ENCODE measurements at regions not wholly inside any gene's neighbourhood (a gene's known extent, or its start where the extent isn't known, plus 50 kb on each side); places are given as distances from the start of the nearest gene placed in this dataset.

DNA sequence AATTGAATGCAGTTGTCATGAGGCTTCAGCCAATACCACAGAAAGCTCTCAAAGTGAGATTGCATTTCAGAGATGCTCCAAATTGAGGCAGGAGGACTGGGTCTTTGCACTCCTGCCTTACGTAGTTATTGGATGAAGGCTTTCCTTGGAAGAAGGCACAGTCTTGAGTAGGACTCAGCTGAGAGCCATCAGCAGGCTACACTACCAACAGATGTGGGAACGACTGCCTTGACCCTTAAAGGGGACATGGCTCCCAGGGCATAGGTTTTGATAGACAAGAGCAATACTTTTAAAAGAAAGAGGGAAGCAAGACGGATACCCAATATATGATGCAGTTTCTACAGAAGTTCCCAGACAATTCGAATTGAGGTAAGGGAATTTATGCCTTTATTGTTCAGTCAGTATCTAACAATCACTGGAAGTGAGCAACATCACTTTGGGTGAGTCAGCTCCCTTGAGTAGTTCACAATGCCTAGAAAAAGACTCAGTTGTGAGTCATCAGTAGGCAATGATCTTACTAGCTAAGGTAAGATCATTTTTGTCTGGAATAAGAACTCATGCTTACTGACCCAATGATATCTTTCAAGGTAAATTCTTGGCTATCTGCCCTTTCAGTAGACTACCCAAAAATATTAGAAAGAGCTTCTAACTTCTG is 390.8 kb downstream of the GJA1 start:
- DNase-seq (ENCODE audit: low spot score): no peak

DNA sequence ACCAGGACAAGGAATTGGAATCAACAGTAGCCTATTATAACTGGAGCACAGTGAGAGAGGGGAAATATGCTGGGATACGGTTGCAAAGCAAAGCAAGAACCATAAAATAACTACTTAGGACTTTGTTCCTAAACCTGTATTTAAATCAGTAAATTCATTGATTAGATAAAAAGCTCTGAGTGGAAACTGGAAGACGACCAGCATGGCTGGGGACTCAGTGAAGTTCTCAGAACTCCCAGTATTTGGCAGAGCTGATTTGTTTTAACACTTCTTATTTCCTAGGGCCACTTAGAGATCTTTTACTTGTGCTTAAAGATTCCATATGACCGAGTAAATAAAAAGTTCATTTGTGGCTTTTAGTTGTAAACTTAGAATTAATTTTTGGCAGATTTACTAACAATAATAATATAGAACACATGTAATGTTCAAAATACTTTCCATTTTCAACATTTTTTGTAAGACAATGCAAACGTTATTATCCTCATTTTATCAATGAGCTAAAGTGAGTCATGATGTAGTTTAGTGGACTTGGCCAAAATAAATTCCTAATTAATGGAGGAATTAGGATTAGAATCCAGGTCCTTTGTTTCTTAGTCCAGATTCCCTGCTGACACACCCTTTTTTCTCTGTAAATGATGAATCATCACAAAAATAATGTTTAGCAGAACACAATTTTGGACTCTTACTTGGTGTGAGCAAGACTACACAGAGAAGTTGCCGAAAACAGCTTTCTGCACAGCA is 392.9 kb downstream of the GJA1 start:
- no peak for DNase-seq (ENCODE audit: low spot score)

DNA sequence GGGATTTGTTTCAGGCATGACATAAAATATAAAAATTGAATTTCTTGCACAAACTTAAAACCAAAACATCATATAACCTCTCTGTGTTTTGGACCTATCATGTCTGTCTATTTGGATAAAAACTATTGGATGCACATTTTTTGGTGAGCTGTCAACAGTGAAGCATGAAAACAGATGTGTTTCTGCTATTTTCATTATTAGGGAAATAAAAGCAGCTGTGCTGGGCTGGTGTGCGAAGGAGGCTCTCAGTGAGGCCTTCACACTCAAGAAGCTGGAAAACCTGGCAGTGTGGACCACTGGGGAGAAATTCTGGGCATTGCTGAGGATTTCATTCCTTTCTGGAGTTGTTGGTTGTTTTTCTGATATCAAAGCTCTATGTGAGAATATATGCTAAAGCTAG is 395.3 kb downstream of the GJA1 start:
- no peak for DNase-seq (ENCODE audit: low spot score)

DNA sequence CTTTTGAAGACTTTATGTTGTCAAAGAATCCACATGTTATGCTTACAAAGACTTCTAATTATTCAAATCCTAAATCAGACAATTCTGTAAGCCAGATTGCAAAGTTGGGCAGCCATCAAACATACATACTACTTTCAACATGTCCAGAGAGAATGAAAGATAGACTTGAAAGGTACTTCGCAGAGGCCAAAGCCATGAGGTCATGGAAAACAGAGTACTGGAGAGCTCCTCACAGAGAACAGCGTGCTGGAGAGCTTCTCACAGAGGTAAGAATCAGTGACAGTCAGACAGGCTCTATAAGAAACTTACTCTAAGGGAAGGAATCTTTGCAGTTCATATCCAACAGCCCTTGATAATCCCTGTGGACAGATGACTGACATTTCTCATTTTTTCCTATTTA is 400.2 kb downstream of the GJA1 start:
- DNase-seq (ENCODE audit: low spot score): no peak

DNA sequence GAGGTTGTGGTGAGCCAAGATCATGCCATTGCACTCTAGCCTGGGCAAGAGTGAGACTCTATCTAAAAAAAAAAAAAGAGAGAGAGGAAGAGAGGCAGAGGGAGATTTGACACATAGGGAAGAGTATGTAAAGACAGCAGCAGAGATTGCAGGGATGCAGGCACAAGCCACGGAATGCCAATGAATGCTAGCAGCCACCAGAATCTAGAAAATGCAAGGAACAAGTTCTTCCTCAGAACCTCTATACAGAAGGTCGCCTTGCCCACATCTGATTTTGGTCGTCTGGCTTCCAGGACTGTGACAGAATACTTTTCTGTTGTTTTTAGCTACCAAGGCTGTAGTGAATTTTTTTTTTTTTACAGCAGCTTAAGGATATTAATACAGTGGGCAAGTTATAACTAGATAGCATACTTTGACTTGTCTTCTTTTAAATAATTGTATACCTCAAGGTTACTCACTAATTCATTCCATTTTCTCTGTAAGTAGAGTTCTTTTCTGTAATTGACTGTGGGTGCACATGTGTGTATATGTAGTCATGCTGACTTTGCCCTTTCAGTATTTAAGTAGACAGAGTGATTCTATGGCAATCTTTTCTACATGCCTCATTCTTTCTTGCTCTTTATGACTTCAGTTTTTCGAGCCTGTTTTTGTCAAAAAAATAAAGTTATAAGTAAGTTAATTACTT is 402.2 kb downstream of the GJA1 start:
- no peak for DNase-seq (ENCODE audit: low spot score)

DNA sequence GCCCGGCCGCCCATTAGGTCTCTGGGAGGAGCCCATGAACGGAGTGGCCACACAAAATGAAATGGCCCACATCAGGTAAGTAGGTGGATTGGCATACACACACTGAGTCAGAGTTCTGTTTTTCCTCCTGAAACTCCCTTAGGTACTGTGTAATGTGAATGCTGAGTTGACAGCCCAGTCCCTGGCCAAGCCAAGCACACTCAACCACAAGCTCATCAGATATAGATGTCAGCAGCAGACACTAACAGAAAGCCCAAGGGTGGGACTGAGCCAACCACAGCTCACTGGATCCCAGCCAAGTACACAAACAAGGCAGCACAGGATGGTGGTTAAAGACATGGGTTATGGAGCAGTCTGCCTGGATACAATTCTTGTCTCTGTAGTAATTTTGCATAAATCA is 403.4 kb downstream of the GJA1 start:
- no peak for DNase-seq (ENCODE audit: low spot score)

DNA sequence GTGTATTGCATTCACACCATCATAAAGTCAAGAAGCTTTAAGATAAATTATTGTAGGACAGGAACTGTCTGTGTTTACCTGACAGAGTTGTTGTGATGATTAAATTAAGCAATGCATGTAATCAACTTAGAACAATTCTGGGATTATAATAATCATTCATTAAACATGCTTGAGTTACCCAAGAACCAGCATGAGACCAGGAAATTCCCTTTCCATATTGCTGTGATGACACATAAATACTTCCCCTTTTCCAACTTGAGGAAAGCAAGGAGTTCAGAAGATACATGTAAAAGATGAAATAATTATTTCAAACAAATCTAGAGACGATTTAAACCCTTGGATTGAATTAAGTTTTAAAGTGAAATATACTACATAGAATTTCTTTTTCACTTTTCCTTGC is 404.4 kb downstream of the GJA1 start:
- DNase-seq (ENCODE audit: low spot score): no peak

DNA sequence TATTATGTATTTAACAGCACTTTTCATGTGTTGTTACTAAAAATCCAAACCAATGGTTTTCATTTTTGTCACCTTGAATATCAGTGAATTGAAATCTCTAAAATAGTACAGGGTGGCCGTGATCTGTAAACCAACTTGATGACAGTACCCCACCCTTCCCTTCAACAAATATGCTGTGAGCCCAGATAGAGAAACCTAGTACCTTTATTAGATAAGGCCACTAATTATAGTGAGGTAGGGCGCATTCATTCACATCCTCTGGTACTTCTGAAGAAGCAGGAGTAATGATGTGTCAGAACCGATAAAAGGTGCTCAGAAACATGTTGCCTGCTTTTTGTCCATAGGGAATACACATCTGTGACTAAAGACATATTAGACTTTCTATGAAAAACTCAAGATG is 409.5 kb downstream of the GJA1 start:
- DNase-seq (ENCODE audit: low spot score): no peak

DNA sequence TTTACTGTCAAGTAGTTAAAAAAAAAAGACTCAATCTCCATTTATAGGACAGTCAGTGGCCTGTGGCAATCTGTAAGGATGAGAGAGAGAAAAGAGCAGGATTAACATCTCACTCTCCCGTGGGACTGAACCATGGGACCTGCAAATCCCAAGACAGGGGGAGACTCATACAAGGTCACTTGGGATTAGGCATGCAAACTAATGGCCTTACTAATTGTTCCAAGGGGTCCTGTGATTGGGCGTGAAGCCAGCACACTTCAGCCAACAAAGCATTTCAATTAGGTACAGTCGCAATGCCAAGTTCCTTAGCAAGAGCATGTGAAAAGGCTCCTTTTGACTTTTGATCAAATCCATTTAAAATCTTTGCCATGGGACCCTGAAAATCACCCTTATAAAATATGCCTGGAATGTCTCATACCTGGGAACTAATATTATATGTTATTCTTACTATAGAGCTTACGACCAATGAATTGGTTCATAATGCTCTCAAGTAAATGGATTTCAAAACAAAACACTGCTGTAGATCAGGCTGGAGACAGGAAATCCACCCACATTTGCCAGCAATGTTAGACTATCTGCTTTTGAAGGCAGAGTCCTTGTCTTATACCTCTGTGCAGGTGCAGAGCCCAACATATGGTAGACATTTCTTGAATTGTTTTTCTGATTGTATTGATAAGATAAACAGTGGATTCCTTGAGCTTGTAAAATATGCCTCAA is 412.5 kb downstream of the GJA1 start:
- no peak for DNase-seq (ENCODE audit: low spot score)

DNA sequence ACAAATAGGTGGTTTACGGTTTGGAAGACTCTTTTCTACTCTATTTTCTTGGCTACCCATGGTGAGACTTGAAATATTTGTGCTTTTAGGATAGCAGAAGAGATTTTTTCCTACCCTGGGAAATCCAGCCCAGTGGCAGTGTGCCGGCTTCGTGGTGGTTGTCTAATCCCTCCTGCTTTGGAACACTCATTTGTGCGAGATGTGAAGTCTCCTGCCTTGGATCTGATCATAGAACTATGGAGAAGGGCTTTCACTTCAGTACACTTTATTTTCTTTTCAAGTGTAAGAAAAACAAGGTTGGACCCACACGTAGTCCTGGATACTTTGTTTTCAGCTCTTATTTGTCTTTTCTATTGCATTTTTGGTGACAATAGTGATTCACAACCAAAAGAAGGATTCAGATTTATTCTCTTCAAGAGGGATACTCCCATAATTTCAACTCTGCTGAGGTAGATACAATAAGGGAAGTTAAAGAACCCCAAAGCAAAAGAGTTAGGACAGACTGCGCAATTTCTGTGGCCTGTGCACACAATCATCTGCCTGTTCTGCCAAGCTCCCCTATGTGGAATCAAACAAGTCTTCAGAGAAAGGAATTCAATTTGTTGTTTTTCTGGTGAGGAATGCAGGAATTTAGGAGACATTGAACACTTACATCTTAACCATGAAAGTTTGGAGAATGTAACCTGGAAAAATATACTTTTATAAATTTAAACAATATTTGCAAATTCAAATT is 413.2 kb downstream of the GJA1 start:
- DNase-seq (ENCODE audit: low spot score): no peak

DNA sequence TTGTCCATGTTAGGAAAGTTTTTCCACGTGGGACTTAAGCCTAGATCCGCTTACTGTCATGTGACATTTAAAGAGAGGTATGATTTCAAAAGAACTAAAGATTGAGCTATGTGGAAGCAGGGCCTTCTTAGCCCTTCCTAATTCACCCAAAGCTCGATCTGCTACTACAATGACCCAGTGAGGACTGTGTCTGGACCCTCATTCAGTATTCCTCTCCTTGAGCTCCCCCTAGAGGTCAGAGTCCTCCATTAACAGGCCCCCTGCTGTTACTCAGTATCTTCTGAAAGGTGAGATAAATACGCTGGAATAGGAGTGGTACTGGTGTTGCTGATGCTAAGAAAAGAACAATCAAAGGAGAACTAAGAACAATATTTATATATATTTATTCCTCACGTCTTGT is 414.0 kb downstream of the GJA1 start:
- peak; percentile 6 for DNase-seq (ENCODE audit: low spot score)

DNA sequence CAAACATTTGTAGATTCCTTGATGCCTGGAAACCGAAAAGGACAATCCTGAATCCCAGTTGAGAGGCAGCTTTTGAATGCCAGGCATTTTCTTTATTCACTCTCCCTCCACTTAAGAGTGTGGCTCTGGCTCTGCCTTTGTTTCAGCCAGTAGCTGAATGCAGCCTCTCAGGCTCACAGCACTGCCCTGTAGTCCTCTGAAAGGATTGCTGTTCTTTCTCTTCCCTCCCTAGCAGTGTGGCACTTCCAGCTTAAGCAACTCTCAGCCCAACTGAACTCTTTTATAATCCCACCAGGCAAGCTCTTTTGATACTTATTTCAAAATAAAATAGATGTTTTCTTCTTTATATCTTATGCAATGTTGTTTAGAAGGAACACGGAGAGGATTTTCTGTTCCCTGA is 415.6 kb downstream of the GJA1 start:
- DNase-seq (ENCODE audit: low spot score): no peak

DNA sequence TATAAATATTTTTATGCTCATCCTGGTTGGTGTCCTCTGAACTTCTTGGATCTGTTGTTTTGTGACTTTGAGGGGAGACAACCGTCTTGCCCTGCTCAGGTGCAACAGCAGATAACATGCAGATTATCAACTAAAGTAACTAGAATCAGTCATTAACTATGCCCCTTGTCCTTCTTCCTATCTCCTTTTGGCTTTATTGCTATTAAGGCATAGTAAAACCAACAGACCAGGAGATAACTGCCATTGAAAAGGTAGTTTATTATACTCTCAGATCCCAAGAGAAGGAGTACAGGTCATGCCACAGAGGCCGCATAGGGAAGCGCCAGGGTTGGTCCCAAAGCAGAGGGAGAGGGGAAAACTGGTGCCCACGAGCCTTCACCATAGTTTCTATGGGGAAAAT is 418.2 kb downstream of the GJA1 start:
- DNase-seq (ENCODE audit: low spot score): no peak

DNA sequence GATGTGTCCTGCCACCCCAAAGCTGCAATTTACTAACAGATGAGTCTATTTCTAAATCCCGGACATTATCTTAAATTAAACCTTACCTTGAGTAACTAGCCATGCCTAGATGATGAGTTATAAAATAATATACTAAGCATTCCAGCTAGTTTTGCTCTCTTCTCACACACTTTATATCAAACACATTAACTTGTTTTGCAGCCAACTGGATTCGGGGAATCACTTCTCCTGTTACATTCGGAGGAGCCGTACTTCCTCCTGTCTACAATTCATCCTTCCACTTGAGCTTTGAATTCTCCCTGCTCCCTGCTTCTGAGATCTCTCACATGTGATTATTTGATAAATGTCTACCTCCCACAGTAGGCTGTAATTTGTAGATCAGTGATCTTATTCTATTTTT is 420.1 kb downstream of the GJA1 start:
- no peak for DNase-seq (ENCODE audit: low spot score)

DNA sequence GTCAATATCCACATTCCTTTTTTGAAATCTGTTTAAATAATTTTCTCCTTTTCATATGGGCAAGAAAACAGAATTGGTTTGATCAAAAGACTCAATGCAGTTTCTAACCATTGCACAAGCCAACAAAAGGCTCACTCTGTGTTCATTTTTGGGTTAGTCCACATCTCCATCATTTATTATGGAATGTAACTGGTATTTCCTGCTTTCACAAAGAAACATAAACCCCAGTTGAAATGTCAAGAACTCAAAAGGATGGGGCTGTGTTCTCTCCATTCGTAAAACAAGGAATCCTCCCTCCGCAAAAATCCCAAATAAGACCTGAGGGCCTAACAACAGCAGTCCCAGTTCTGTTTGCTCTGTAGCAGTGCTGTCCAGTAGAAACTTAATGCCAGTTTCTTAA is 420.9 kb downstream of the GJA1 start:
- DNase-seq (ENCODE audit: low spot score): no peak

DNA sequence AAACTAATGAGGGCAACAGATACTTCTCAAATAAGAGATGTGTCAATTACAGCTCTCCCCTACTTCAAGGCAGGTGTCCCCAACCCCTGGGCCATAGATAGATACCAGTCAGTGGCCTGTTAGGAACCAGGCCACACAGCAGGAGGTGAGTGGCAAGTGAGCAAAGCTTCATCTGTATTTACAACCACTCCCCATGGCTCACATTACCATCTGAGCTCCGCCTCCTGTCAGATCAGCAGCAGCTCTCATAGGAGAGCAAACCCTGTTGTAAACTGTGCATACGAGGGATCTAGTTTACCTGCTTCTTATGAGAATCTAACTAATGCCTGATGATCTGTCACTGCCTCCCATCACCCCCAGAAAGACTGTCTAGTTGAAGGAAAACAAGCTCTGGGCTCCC is 422.1 kb downstream of the GJA1 start:
- DNase-seq (ENCODE audit: low spot score): no peak

DNA sequence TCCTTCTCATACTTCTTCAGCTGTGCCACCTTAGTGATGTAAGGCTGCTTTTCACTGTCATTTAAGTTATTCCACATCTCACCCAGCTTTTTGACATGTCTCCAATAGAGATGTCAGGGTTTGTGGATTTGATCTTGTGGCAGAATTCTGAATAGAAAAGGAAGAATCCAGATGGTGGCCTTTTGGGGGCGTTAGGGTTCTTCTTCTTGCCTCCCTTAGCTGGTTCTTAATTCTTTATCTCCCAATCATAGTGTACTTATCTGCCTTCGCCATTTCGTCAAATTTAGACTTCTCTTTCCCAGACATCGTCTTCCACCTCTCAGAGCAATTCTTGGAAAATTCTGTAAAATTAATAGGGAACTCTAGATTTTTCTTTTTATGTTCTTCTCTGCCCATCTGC is 422.9 kb downstream of the GJA1 start:
- no peak for DNase-seq (ENCODE audit: low spot score)

DNA sequence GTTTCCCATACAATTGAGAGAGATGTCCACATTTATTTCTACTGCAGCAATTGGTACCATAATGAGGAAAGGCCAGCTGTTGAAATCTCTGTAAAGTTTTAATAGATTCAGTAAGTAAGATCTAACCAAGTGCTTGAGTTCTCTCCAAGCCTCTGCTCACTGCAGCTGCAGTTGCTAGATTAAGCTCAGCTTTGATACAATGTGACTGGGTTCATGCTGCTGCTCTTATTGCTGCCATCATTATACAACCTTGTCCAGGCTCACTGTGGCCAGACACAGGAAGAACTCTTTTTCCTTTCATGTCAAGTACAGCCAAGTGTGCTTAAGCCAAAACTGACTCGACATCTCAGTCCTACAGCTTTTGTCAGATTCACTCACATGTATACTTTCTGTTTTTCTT is 423.5 kb downstream of the GJA1 start:
- no peak for DNase-seq (ENCODE audit: low spot score)

DNA sequence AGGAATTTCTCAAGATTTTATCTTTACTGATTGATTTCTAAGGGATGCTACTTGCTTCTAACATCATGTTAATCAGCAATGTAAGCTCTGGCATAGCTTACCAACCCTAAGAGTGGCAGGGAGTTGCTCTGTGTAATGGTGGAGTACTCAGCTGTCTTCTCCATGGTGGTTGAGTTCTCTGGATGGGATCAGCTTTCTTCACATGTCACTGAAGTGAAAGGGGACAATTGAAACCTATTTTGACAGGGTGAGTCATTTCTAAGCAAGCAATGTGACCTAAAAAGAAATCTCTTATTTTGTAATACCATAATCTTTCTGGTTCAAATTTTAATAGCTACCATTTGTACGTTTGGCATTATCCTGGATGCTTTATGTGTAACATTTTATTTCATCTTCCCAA is 430.4 kb downstream of the GJA1 start:
- DNase-seq (ENCODE audit: low spot score): no peak

DNA sequence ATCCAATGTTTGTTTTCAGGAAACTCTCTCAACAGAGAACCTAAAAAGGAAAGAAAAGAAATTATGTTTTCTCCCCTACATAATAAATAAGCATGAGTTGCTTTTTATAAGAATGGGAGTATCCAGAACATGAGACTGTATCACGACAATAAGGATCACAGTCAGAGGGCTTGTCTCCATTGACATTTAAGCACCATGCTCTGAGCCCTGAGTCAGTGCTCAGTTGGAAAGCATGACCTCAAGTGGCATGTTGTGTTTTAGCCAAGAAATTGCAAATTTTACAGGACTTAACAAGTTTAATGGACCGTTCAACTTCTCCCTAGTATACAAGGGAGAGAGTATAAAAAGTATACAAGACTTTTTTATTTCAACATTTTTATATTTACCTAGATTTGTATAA is 431.6 kb downstream of the GJA1 start:
- DNase-seq (ENCODE audit: low spot score): no peak

DNA sequence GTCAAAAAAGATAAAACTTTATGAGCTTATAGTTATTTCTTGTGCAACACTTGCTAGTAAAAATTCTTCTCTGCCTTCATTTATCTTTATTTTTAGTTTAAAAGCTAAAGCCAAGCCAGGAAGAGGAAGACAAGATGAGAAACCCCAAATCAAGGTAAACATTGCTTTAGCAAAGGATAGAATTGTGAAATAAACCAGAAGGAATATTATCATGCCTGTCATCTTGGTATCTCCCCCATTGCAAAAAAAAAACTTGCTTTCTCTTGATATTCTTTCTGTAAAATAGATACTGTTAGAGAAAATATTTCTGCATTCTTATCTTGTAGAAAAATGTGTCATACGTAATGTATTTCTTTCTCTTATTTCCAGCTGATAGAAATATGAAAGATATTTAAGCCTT is 432.8 kb downstream of the GJA1 start:
- no peak for DNase-seq (ENCODE audit: low spot score)

DNA sequence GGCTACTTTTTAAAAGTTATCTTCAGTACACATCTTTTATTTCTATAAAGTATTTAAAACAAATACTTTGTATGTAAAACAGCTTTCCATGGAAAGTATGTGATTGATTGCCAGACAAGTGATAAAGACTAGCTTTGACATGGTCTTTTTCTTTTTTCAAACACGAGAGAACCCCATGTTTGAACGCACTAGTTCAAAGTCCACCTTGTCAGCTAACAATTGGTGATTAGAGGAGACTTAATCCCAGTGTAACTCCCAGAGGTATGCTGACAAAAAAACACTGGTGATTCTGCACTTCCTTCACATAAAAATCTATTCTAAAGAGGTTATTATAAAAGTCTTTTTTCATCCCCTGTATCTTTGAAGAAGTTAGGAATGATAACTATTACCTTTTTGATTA is 438.1 kb downstream of the GJA1 start:
- no peak for DNase-seq (ENCODE audit: low spot score)
